Ovary (tissue), 7 donors: ENCODE measurements at regions not wholly inside any gene's neighbourhood (a gene's known extent, or its start where the extent isn't known, plus 50 kb on each side); places are given as distances from the start of the nearest gene placed in this dataset.

Experiments
- DNase-seq, 5 donors: peaks; one replicate each; pipeline ENCODE4 v3.0.0-alpha.2; 2019 to 2020
- H3K27ac ChIP-seq, 2 donors: fragments of 200-600 bp; one replicate each; pipeline versions ENCODE4 v1.5.1 to v1.8.0; 2019 to 2022
- H3K27me3 ChIP-seq: fragments of 200-600 bp; one replicate; pipeline ENCODE4 v1.8.0; 2022
- H3K36me3 ChIP-seq: fragments of 200-600 bp; sonication (generic); one replicate; pipeline ENCODE4 v1.5.1; 2019
- H3K4me1 ChIP-seq: one replicate; pipeline ENCODE4 v1.8.1; 2013; ENCODE audit warnings: mild to moderate bottlenecking, moderate library complexity; ENCODE audit not compliant: insufficient read depth
- H3K4me3 ChIP-seq: fragments of 200-600 bp; sonication (generic); one replicate; pipeline ENCODE4 v1.5.1; 2017
- H3K9me3 ChIP-seq, 2 donors: fragments of 200-600 bp in 1 of 2; sonication (generic) in 1 of 2; one replicate each; pipeline versions ENCODE4 v1.5.1 to v1.8.1; 2013 to 2019; ENCODE audit warnings: mild to moderate bottlenecking in 1 of 2, moderate library complexity in 1 of 2
- EP300 ChIP-seq: sonication (generic); formaldehyde crosslinking; IDR thresholded peaks from one replicate; pipeline ENCODE4 v1.6.1; 2017; ENCODE audit warnings: antibody characterized with exemption
- POLR2A ChIP-seq: fragments of 450-650 bp; IDR thresholded peaks from one replicate; pipeline ENCODE4 v1.6.1; 2017; ENCODE audit warnings: antibody characterized with exemption, mild to moderate bottlenecking, moderate library complexity
- WGBS, 3 donors: extraction: QIAGEN DNeasy Blood & Tissue Kit in 1 of 3; methylation state at CpG; one replicate each; pipeline versions ENCODE4 v1.1.5 to v1.1.7; 2013 to 2017; 5-methylcytosine and 5-hydroxymethylcytosine counted together
- intact Hi-C, 4 donors: fragments of 100-400 bp; cut with DNase I; formaldehyde crosslinking; loops; one replicate each; pipeline versions ENCODE4 v1.11.0 to v1.15.1; 2022 to 2023
- TF ChIP-seq, protein P1 (sequence below), 3 donors: fragments of 450-650 bp in 2 of 3; fragments of 200-600 bp in 1 of 3; IDR thresholded peaks; one replicate each; pipeline versions ENCODE4 v1.5.1 to v1.8.0; 2016 to 2022; ENCODE audit warnings: antibody characterized with exemption in 3 of 3, mild to moderate bottlenecking in 1 of 3
- donor health status: DM: no; HTN: no; CAD: no; lungs with moderate emphysema.
- donor health status: DM: no; HTN: no; CAD: no.
- donor health status: Bipolar disorder and iron deficiency.
- donor health status: DM: no; HTN: no; CAD: no.
- donor health status: DM: yes; HTN: yes; CAD: no.

DNA sequence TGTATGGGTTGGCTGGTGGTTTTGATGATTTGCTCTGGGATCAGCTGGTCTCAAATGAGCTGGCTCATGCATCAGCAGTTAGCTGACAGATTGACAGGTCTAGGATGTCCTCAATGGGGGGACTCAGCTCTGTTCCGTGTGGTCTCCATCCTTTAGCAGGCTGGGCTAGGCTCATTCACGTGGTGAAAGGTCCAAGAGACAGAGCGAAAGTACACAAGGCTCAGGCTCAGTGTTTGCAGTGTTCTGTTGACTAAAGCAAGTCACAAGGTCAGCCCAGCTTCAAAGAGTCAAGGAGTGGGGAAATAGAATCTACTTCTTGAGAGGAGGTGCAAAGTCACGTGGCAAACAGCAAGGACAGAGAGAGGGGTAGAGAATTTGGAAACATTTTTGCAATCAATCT lies 126.5 kb upstream of the CMC1 start:
- Histone ChIP-seq H3K4me3 (no peak overlapping the region), H3K4me1 (no peaks in the 10 kb centered on the region), H3K36me3 (no peaks in the 10 kb centered on the region), H3K27me3 (no peaks in the 10 kb centered on the region), H3K9me3 (no peaks in the 10 kb centered on the region), H3K27ac (no peak overlapping the region)
- WGBS, 3 donors: 79 to 81% (median 79%) methylated on average over 4 of the region's 4 CpGs
- DNase-seq: no peak
- intact Hi-C loops: no loop called here
- TF ChIP-seq POLR2A: no peak
- TF ChIP-seq, protein P1, sequence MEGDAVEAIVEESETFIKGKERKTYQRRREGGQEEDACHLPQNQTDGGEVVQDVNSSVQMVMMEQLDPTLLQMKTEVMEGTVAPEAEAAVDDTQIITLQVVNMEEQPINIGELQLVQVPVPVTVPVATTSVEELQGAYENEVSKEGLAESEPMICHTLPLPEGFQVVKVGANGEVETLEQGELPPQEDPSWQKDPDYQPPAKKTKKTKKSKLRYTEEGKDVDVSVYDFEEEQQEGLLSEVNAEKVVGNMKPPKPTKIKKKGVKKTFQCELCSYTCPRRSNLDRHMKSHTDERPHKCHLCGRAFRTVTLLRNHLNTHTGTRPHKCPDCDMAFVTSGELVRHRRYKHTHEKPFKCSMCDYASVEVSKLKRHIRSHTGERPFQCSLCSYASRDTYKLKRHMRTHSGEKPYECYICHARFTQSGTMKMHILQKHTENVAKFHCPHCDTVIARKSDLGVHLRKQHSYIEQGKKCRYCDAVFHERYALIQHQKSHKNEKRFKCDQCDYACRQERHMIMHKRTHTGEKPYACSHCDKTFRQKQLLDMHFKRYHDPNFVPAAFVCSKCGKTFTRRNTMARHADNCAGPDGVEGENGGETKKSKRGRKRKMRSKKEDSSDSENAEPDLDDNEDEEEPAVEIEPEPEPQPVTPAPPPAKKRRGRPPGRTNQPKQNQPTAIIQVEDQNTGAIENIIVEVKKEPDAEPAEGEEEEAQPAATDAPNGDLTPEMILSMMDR (IDR thresholded peaks at IDR 0.05): no peak
- no peak for TF ChIP-seq EP300

DNA sequence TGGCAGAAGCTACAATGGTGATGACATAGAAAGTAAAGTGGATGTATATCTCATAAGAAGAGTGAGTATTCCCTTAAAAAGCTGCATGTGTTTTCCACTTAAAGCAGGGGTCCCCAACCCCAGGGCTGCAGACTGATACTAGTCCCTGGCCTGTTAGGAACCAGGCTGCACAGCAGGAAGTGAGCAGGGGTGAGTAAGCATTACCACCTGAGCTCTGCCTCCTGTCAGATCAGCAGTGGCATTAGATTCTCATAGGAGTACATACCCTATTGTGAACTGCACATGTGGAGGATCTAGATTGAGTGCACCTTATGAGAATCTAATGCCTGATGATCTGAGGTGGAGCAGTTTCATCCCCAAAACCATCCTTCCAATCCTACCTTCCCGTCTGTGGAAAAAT lies 126.1 kb upstream of the CMC1 start:
- Histone ChIP-seq H3K27me3 (no peaks in the 10 kb centered on the region), H3K4me1 (no peaks in the 10 kb centered on the region), H3K9me3 (no peaks in the 10 kb centered on the region), H3K4me3 (no peak overlapping the region), H3K27ac (no peak overlapping the region), H3K36me3 (no peaks in the 10 kb centered on the region)
- no peak for DNase-seq
- TF ChIP-seq, protein P1 (IDR thresholded peaks at IDR 0.05): no peak
- 75 to 90% (median 79%) methylated on average over 1 of the region's 1 CpG for WGBS, 3 donors
- intact Hi-C loops: no loop called here

DNA sequence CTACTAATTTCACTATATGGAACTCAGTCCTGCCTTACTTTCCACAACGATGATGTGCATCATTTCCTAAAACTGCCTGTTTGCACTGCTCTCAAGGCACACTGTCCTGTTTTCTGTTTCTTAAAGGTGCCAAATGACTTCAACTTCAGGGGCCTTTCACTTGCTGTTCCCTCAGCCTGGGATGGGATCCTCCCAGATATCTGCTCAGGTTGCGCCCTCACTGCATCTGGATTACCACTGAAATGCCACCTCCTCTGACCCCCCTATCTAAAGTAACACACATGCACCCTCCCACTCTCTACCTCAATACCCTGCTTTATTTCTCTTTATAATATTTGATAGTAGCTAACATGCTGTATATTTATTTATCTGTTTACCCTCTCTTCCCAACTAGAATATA lies 123.8 kb upstream of the CMC1 start:
- TF ChIP-seq EP300: no peak
- TF ChIP-seq POLR2A: no peak
- TF ChIP-seq, protein P1 (IDR thresholded peaks at IDR 0.05): no peak
- Histone ChIP-seq H3K9me3 (no peaks in the 10 kb centered on the region), H3K27ac (no peak overlapping the region), H3K36me3 (no peaks in the 10 kb centered on the region), H3K4me1 (no peaks in the 10 kb centered on the region), H3K27me3 (no peaks in the 10 kb centered on the region), H3K4me3 (no peak overlapping the region)
- DNase-seq: no peak
- WGBS, 3 donors: 84 to 92% (median 85%) methylated on average over 2 of the region's 2 CpGs
- intact Hi-C loops: no loop called here

DNA sequence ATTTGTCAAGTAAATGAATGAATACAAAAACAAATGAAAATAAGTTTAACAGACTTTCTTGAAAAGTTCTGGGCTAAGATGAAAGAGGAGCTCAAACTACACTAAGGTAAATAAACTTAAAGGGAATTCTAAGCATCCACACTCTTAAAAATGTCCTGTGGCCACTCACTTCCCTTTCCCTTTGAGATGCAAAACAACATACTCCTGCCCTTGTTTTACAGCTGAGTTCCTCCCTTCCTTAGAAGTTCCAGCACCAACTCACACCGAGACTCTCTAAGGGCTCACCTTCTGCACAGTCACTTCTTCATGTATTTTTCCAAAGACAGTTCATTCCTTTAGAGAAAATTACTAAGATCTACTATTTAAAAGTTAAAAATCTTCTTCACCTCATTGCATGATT lies 123.3 kb upstream of the CMC1 start:
- no peak overlapping the region for H3K27ac ChIP-seq
- WGBS, 3 donors: 26 to 45% (median 32%) methylated on average over 1 of the region's 1 CpG
- H3K36me3 ChIP-seq: no peaks in the 10 kb centered on the region
- H3K4me3 ChIP-seq: no peak overlapping the region
- no peaks in the 10 kb centered on the region for H3K9me3 ChIP-seq
- no peak for DNase-seq
- intact Hi-C loops: no loop called here
- no peaks in the 10 kb centered on the region for H3K4me1 ChIP-seq
- TF ChIP-seq EP300 (no peak), POLR2A (no peak)
- TF ChIP-seq, protein P1 (IDR thresholded peaks at IDR 0.05): no peak
- H3K27me3 ChIP-seq: no peaks in the 10 kb centered on the region

DNA sequence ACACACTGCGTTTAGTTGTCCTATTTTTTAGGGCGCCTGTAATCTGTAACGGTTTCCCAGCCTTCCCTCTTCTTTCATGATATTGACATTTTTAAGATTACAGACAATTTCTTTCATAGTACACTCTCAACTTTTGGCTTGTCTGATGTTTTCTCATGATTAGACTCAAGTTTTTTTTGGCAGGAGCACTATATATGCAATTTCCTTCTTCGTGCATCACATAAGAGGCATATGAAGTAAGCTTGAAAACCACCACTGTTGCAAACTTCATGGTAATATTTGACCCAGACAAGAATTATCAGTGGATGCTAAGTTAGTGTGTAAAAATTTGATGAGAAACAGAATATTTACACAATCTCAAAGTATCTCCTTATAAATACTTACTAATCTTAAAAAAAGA lies 119.2 kb upstream of the CMC1 start:
- intact Hi-C loops: no loop called here
- 74 to 77% (median 75%) methylated on average over 4 of the region's 4 CpGs for whole genome bisulfite sequencing, 3 donors
- DNase-seq: no peak
- no peaks in the 10 kb centered on the region for H3K27me3 ChIP-seq
- no peaks in the 10 kb centered on the region for H3K9me3 ChIP-seq
- no peak overlapping the region for H3K4me3 ChIP-seq
- no peak for TF ChIP-seq POLR2A
- H3K4me1 ChIP-seq: no peaks in the 10 kb centered on the region
- no peak overlapping the region for H3K27ac ChIP-seq
- H3K36me3 ChIP-seq: no peaks in the 10 kb centered on the region
